Choroid plexus epithelial cell (primary cell): ENCODE measurements at regions not wholly inside any gene's neighbourhood (a gene's known extent, or its start where the extent isn't known, plus 50 kb on each side); places are given as distances from the start of the nearest gene placed in this dataset.

ENCODE experiments used
- DNase-seq: peaks from one replicate; pipeline ENCODE4 v3.0.0-alpha.2; 2010; ENCODE audit warnings: low read depth
- H3K4me3 ChIP-seq: 2 replicates; pipeline ENCODE4 v1.5.1; 2011; ENCODE audit warnings: low read depth, mild to moderate bottlenecking, control low read depth, low read length, moderate library complexity
- CTCF ChIP-seq: conservative IDR thresholded peaks from 2 replicates; pipeline ENCODE4 v1.5.1; 2011; ENCODE audit warnings: low read depth, mild to moderate bottlenecking, control low read depth, inconsistent platforms, low read length, moderate library complexity

GRCh38 chr1:195481293-195481692 lies 1126.9 kb downstream of the KCNT2 start:
- no peak for DNase-seq
- TF ChIP-seq CTCF = no peak
- no peak overlapping the region for H3K4me3 ChIP-seq

DNA sequence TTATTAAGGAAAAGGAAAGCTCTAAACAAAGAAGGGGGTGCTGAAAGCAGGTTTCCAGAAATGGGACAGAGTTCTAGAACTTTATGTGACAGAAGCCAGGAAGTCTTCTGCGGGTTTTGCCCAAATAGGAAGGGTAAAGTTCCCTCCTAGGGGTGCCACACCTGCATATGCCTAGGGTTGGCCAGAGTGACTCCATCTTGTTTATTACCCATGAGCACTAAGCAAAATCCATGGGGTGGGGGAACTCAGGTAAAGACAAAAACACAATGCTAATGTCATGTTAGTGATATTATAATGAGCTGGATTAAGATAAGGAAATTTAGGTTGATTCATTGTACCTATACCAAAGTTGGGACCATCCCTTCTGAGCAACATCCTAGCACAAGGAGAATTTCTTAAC lies 1132.7 kb downstream of the KCNT2 start:
- no peak for DNase-seq
- TF ChIP-seq CTCF = no peak
- H3K4me3 ChIP-seq = no peak overlapping the region

GRCh38 chr1:195472291-195472690 lies 1135.9 kb downstream of the KCNT2 start:
- no peak for DNase-seq
- H3K4me3 ChIP-seq = no peak overlapping the region
- TF ChIP-seq CTCF = no peak

DNA sequence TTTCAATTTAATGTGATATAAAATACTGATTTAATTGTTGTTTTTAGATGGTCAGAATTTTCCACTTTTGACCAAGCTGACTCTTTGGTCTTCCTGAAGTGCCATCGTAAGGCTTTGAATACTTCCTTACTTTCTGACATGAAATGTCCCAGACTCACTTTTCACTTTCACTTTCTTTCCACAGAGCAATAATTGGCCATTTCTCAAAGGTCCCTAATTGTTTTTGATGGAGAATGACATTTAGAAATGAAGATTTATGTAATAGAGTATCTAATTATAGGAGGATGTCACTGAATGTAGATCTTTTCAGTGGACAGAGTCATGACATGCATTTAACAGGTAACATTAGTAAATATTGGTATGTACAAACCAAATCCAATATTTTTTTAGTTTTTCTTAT lies 1141.6 kb downstream of the KCNT2 start:
- DNase-seq = no peak

GRCh38 chr1:195462646-195463045 lies 1145.6 kb downstream of the KCNT2 start:
- TF ChIP-seq CTCF = no peak
- H3K4me3 ChIP-seq = no peak overlapping the region
- peak; percentile 4 for DNase-seq

More for the DNA sequence above, 1141.6 kb downstream of the KCNT2 start:
- no peak for TF ChIP-seq CTCF
- no peak overlapping the region for H3K4me3 ChIP-seq

GRCh38 chr1:195462152-195462551 lies 1146.1 kb downstream of the KCNT2 start:
- no peak for TF ChIP-seq CTCF
- H3K4me3 ChIP-seq = no peak overlapping the region
- no peak for DNase-seq

GRCh38 chr1:195458365-195458764 lies 1149.9 kb downstream of the KCNT2 start:
- TF ChIP-seq CTCF = no peak
- H3K4me3 ChIP-seq = no peak overlapping the region
- no peak for DNase-seq
